ENCODE measurements at regions not wholly inside any gene's neighbourhood (a gene's known extent, or its start where the extent isn't known, plus 50 kb on each side); places are given as distances from the start of the nearest gene placed in this dataset.
"Not testable (repeated sequence)": the region's sequence is repeated elsewhere in the genome, so short reads cannot be mapped to it uniquely, and the experiment has no call there.

DNA sequence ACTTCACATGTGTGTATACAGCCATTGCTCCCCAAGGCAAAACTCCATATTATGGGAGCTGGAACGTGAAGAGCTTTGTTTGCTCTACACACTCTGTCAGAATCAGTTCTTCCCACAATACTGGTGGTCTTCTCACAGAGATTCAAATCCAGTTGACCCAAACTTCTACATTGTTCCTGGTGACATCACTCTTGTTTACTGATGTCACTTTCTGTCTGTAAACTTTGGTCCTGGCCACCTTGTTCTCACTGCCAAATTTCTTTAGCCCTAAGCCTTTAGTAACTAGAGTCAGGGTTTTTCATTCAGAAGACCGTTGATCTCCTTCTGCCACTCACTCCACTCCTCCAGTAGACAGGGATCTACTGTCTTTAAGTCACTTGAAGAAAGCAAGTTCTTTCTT lies 386.0 kb upstream of the ZEB2 start:
- DNase-seq (ENCODE audit: low read depth in 1 of 2, low spot score in 1 of 2), result no peak
- TF ChIP-seq, protein P1, sequence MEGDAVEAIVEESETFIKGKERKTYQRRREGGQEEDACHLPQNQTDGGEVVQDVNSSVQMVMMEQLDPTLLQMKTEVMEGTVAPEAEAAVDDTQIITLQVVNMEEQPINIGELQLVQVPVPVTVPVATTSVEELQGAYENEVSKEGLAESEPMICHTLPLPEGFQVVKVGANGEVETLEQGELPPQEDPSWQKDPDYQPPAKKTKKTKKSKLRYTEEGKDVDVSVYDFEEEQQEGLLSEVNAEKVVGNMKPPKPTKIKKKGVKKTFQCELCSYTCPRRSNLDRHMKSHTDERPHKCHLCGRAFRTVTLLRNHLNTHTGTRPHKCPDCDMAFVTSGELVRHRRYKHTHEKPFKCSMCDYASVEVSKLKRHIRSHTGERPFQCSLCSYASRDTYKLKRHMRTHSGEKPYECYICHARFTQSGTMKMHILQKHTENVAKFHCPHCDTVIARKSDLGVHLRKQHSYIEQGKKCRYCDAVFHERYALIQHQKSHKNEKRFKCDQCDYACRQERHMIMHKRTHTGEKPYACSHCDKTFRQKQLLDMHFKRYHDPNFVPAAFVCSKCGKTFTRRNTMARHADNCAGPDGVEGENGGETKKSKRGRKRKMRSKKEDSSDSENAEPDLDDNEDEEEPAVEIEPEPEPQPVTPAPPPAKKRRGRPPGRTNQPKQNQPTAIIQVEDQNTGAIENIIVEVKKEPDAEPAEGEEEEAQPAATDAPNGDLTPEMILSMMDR (IDR thresholded peaks at IDR 0.05; ENCODE audit: low read depth, low read length), result no peak
- no peaks in the 10 kb centered on the region for H3K27me3 ChIP-seq
- no peaks in the 10 kb centered on the region for H3K36me3 ChIP-seq
- no peak overlapping the region for H3K27ac ChIP-seq
- no peaks in the 10 kb centered on the region for H3K4me1 ChIP-seq (ENCODE audit: low read depth)
- H3K9me3 ChIP-seq (ENCODE audit: low read depth), result no peaks in the 10 kb centered on the region
- H3K4me3 ChIP-seq, result no peak overlapping the region

DNA sequence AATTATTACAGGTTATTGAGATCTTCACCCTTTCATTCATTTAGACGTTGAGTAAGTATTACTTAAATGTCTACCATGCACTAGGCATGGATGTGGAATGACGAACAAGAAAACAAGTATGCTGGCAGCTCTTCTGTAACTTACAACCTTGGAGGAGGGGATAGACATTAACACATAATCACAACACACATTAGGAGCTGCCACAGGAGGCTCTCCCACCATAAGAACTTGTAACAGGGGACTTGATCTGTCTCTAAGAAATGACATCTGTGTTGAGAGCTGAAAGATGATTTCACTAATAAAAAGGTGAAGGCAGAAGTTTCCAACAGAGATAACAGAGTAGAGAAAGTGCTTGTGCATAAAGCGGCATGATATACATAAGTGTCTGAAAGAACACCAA lies 384.7 kb upstream of the ZEB2 start:
- no peak overlapping the region for H3K27ac ChIP-seq
- no peak for DNase-seq (ENCODE audit: low read depth in 1 of 2, low spot score in 1 of 2)
- no peaks in the 10 kb centered on the region for H3K36me3 ChIP-seq
- H3K4me1 ChIP-seq (ENCODE audit: low read depth), result no peaks in the 10 kb centered on the region
- H3K9me3 ChIP-seq (ENCODE audit: low read depth), result no peaks in the 10 kb centered on the region
- H3K4me3 ChIP-seq, result no peak overlapping the region
- TF ChIP-seq, protein P1 (IDR thresholded peaks at IDR 0.05; ENCODE audit: low read depth, low read length), result no peak
- no peaks in the 10 kb centered on the region for H3K27me3 ChIP-seq

- H3K9me3 ChIP-seq (ENCODE audit: low read depth); H3K36me3 ChIP-seq; H3K27me3 ChIP-seq; H3K4me1 ChIP-seq (ENCODE audit: low read depth); DNase-seq (ENCODE audit: low read depth in 1 of 2, low spot score in 1 of 2); H3K27ac ChIP-seq; H3K4me3 ChIP-seq: not testable (repeated sequence)
Observed at GRCh38 chr2:144903045-144903444, 383.1 kb upstream of the ZEB2 start.

- not testable (repeated sequence) for H3K9me3 ChIP-seq (ENCODE audit: low read depth); H3K36me3 ChIP-seq; H3K27me3 ChIP-seq; DNase-seq (ENCODE audit: low read depth in 1 of 2, low spot score in 1 of 2); H3K4me1 ChIP-seq (ENCODE audit: low read depth); H3K4me3 ChIP-seq; H3K27ac ChIP-seq
Observed at GRCh38 chr2:144901386-144901785, 381.5 kb upstream of the ZEB2 start.

DNA sequence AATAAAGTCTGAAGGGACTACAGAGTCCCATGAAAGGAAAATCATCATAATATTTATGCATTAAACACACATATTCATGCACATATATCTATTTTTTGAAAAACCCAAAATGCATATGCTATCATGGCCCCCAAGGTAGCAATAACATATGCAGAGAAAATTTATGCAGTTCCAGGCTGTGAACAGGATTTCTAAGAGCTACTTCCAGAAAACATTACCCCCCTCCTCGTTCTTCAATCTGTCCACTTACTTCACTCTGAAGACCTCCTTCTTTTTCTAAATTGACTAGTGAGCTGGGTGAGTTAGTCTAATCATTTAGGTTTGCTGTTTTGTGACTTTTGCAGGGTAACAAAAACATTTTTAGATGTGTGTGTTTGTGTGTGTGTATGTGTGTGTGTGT lies 376.4 kb upstream of the ZEB2 start:
- no peaks in the 10 kb centered on the region for H3K36me3 ChIP-seq
- TF ChIP-seq, protein P1 (IDR thresholded peaks at IDR 0.05; ENCODE audit: low read depth, low read length), result no peak
- no peaks in the 10 kb centered on the region for H3K4me1 ChIP-seq (ENCODE audit: low read depth)
- H3K27me3 ChIP-seq, result no peaks in the 10 kb centered on the region
- no peaks in the 10 kb centered on the region for H3K9me3 ChIP-seq (ENCODE audit: low read depth)
- no peak overlapping the region for H3K27ac ChIP-seq
- DNase-seq (ENCODE audit: low read depth in 1 of 2, low spot score in 1 of 2), result no peak
- H3K4me3 ChIP-seq, result no peak overlapping the region

DNA sequence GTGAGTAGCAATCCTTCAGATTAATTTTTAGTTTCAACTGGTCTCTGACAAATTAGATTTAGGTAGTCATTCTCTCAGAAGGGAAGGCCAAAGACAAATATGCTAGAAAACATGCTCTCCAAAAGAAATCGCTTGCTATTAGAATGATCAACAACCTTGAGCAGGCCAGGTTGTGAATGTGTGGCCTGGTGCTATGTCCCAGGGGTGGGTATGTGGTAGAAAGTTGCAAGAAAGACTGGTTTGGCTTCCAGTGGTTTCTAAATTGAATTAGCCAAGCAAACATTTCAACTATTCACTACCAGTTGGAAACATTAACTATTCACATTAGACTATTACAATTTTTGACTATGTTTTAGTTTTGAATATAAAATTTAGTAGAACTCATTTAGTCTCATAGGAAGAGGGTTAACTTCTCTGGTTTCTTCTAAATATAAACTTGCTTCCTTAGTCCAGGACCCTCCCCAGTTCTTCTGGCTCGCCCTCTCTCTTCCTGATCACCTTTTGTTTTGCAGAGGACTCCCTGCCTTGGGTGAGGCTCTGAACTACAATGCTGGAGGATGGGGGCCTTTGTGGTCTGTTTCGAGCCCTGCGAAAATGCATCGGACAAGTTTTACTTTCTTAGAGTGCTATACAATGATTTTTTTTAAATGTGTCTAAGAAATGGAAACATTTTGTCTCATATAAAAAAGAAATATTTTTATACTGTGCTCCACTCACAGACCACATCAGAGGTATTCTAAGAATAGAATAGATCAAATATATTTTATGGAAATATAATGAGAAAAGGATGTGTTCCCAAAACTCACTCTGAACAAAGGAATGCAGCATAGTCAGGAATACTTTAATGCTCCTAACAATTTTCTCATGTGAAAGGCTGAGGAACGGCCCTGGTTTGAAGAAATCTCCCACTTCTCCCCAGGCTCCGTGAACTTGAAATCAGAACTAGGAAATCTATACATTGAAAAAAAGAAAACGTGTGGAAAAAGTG lies 375.0 kb upstream of the ZEB2 start:
- Histone ChIP-seq H3K4me1 (ENCODE audit: low read depth) (no peaks in the 10 kb centered on the region), H3K4me3 (no peak overlapping the region), H3K27ac (no peak overlapping the region), H3K27me3 (no peaks in the 10 kb centered on the region), H3K9me3 (ENCODE audit: low read depth) (no peaks in the 10 kb centered on the region), H3K36me3 (no peaks in the 10 kb centered on the region)
- TF ChIP-seq, protein P1 (IDR thresholded peaks at IDR 0.05; ENCODE audit: low read depth, low read length), result no peak
- no peak for DNase-seq (ENCODE audit: low read depth in 1 of 2, low spot score in 1 of 2)
